ENCODE measurements at regions not wholly inside any gene's neighbourhood (a gene's known extent, or its start where the extent isn't known, plus 50 kb on each side); places are given as distances from the start of the nearest gene placed in this dataset.

GRCh38 chr6:95815389-95816056 is 200.3 kb upstream of the FUT9 start (continued):
- TF ChIP-seq SKIL (CRISPR knock-in tag; IDR thresholded peaks at IDR 0.05; ENCODE audit: borderline replicate concordance) (peak; percentile 67), ZNF598 (CRISPR knock-in tag; IDR thresholded peaks at IDR 0.05; ENCODE audit: borderline replicate concordance) (no peak), SYNCRIP (IDR thresholded peaks at IDR 0.05; ENCODE audit: insufficient read depth, low read depth, low read length) (no peak), ZNF430 (CRISPR knock-in tag; IDR thresholded peaks at IDR 0.05) (peak; percentile 86), MNT (IDR thresholded peaks at IDR 0.05) (peak; percentile 35; the same call in 1 of the 2 replicates), ZKSCAN5 (CRISPR knock-in tag; IDR thresholded peaks at IDR 0.05) (no peak), ZSCAN9 (CRISPR knock-in tag; IDR thresholded peaks at IDR 0.05; ENCODE audit: borderline replicate concordance) (peak; percentile 98), ZNF788 (CRISPR knock-in tag; IDR thresholded peaks at IDR 0.05; ENCODE audit: borderline replicate concordance) (peak; percentile 89; the same call in 1 of the 2 replicates), SOX13 (IDR thresholded peaks at IDR 0.05) (peak; percentile 88), SOX13 (CRISPR knock-in tag; conservative IDR thresholded peaks at IDR 0.05 in 1 of 2, IDR thresholded peaks at IDR 0.05 in 1 of 2) (peak in 1 of 2 experiments; percentile 98; a peak in 2 of 4 replicates), MBD4 (IDR thresholded peaks at IDR 0.05; ENCODE audit: borderline replicate concordance, low read length) (peak; percentile 78; the same call in 1 of the 2 replicates), NBN (conservative IDR thresholded peaks at IDR 0.05) (no peak), STAT5B (CRISPR knock-in tag; IDR thresholded peaks at IDR 0.05) (0 out of 2 replicates have a peak, but pooled peaks have one; percentile 73), ZNF556 (CRISPR knock-in tag; IDR thresholded peaks at IDR 0.05; ENCODE audit: borderline replicate concordance) (peak; percentile 78), ZNF256 (CRISPR knock-in tag; conservative IDR thresholded peaks at IDR 0.05) (no peak), ZNF10 (CRISPR knock-in tag; IDR thresholded peaks at IDR 0.05; ENCODE audit: borderline replicate concordance, low read depth) (no peak), ZNF576 (CRISPR knock-in tag; IDR thresholded peaks at IDR 0.05) (no peak), GTF3A (CRISPR knock-in tag; conservative IDR thresholded peaks at IDR 0.05) (no peak), RCOR2 (CRISPR knock-in tag; IDR thresholded peaks at IDR 0.05) (peak; percentile 97), NPAS2 (CRISPR knock-in tag; IDR thresholded peaks at IDR 0.05; ENCODE audit: borderline replicate concordance) (no peak), SUZ12 (IDR thresholded peaks at IDR 0.05; ENCODE audit: low read depth, low read length) (no peak), ZNF83 (CRISPR knock-in tag; IDR thresholded peaks at IDR 0.05; ENCODE audit: borderline replicate concordance) (no peak), TBX3 (IDR thresholded peaks at IDR 0.05; ENCODE audit: borderline replicate concordance) (peak; percentile 84; the same call in 1 of the 2 replicates)
- TF ChIP-seq, protein P1, sequence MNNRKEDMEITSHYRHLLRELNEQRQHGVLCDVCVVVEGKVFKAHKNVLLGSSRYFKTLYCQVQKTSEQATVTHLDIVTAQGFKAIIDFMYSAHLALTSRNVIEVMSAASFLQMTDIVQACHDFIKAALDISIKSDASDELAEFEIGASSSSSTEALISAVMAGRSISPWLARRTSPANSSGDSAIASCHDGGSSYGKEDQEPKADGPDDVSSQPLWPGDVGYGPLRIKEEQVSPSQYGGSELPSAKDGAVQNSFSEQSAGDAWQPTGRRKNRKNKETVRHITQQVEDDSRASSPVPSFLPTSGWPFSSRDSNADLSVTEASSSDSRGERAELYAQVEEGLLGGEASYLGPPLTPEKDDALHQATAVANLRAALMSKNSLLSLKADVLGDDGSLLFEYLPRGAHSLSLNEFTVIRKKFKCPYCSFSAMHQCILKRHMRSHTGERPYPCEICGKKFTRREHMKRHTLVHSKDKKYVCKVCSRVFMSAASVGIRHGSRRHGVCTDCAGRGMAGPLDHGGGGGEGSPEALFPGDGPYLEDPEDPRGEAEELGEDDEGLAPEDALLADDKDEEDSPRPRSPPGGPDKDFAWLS (CRISPR knock-in tag; IDR thresholded peaks at IDR 0.05; ENCODE audit: borderline replicate concordance) = peak; percentile 100

All from HepG2 (cell line).